Mesendoderm (in vitro differentiated cells): ENCODE measurements at regions not wholly inside any gene's neighbourhood (a gene's known extent, or its start where the extent isn't known, plus 50 kb on each side); places are given as distances from the start of the nearest gene placed in this dataset.

Source experiments
- DNase-seq: peaks from one replicate; pipeline ENCODE4 v3.0.0; 2013
- H2AK5ac ChIP-seq: 2 replicates; pipeline ENCODE4 v1.6.1; 2013; ENCODE audit warnings: low read length, inconsistent platforms
- H2BK120ac ChIP-seq: 2 replicates; pipeline ENCODE4 v1.6.1; 2013; ENCODE audit warnings: low read depth, mild to moderate bottlenecking, low read length, moderate library complexity, mixed read lengths
- H2BK15ac ChIP-seq: replicated peaks from 2 replicates; pipeline ENCODE4 v1.6.1; 2013; ENCODE audit warnings: low read depth, mild to moderate bottlenecking, moderate library complexity
- H2BK5ac ChIP-seq: 2 replicates; pipeline ENCODE4 v1.6.1; 2013; ENCODE audit warnings: low read length, inconsistent platforms
- H3K18ac ChIP-seq: 2 replicates; pipeline ENCODE4 v1.6.1; 2013; ENCODE audit warnings: mild to moderate bottlenecking, low read length, mixed read lengths
- H3K23ac ChIP-seq: one replicate; pipeline ENCODE4 v1.6.1; 2013; ENCODE audit warnings: low read length
- H3K27ac ChIP-seq: 2 replicates; pipeline ENCODE4 v1.5.1; 2013; ENCODE audit warnings: low read depth, mild to moderate bottlenecking, inconsistent platforms, low read length, moderate library complexity
- H3K27me3 ChIP-seq: 2 replicates; pipeline ENCODE4 v1.6.1; 2013; ENCODE audit warnings: low read length, control low read depth, mild to moderate bottlenecking, inconsistent platforms; ENCODE audit not compliant: insufficient read depth, poor library complexity
- H3K36me3 ChIP-seq: 2 replicates; pipeline ENCODE4 v1.6.1; 2013; ENCODE audit warnings: low read length, inconsistent platforms; ENCODE audit not compliant: control insufficient read depth, insufficient read depth
- H3K4ac ChIP-seq: one replicate; pipeline ENCODE4 v1.6.1; 2013; ENCODE audit warnings: low read depth, mild to moderate bottlenecking, low read length, moderate library complexity
- H3K4me1 ChIP-seq: 2 replicates; pipeline ENCODE4 v1.6.1; 2013; ENCODE audit warnings: low read depth, low read length, inconsistent platforms; ENCODE audit not compliant: control insufficient read depth
- H3K4me2 ChIP-seq: 2 replicates; pipeline ENCODE4 v1.6.1; 2013; ENCODE audit warnings: low read length
- H3K4me3 ChIP-seq: 2 replicates; pipeline ENCODE4 v1.5.1; 2013; ENCODE audit warnings: mild to moderate bottlenecking, low read length
- H3K56ac ChIP-seq: one replicate; pipeline ENCODE4 v1.6.1; 2013; ENCODE audit warnings: low read length
- H3K79me1 ChIP-seq: 2 replicates; pipeline ENCODE4 v1.6.1; 2013; ENCODE audit warnings: low read length, inconsistent platforms
- H3K79me2 ChIP-seq: 2 replicates; pipeline ENCODE4 v1.6.1; 2013; ENCODE audit warnings: mild to moderate bottlenecking, low read length; ENCODE audit not compliant: control insufficient read depth, insufficient read depth
- H3K9ac ChIP-seq: 2 replicates; pipeline ENCODE4 v1.6.1; 2013; ENCODE audit warnings: low read length, inconsistent platforms
- H4K5ac ChIP-seq: one replicate; pipeline ENCODE4 v1.6.1; 2013; ENCODE audit warnings: low read length
- H4K8ac ChIP-seq: one replicate; pipeline ENCODE4 v1.6.1; 2013; ENCODE audit warnings: low read depth, mild to moderate bottlenecking, control low read depth, low read length, moderate library complexity
- WGBS: extraction: QIAGEN DNeasy Blood & Tissue Kit; methylation state at CpG from one replicate; pipeline ENCODE4 v1.1.7; 2013; ENCODE audit warnings: low lambda C conversion rate, missing lambda C conversion rate; ENCODE audit not compliant: insufficient coverage; ENCODE audit errors: extremely low coverage; 5-methylcytosine and 5-hydroxymethylcytosine counted together

- DNase-seq: no peak
- Histone ChIP-seq H3K18ac (no peak overlapping the region), H3K27ac (no peak overlapping the region), H4K8ac (no peak overlapping the region), H3K36me3 (no peaks in the 10 kb centered on the region), H2BK5ac (no peak overlapping the region), H2BK15ac (no peak overlapping the region), H3K79me2 (no peaks in the 10 kb centered on the region), H3K56ac (no peak overlapping the region), H4K5ac (no peak overlapping the region), H3K9ac (no peak overlapping the region), H2AK5ac (no peak overlapping the region), H2BK120ac (no peak overlapping the region), H3K23ac (no peak overlapping the region), H3K4me3 (no peak overlapping the region), H3K4me1 (no peaks in the 10 kb centered on the region), H3K79me1 (no peaks in the 10 kb centered on the region), H3K4ac (no peak overlapping the region), H3K4me2 (no peak overlapping the region), H3K27me3 (no peaks in the 10 kb centered on the region)
Measured at GRCh38 chr1:238826891-238827290, 559.5 kb upstream of the CHRM3 start.

- H3K56ac ChIP-seq: no peak overlapping the region
- H2BK15ac ChIP-seq: no peak overlapping the region
- H3K27me3 ChIP-seq: no peaks in the 10 kb centered on the region
- no peak overlapping the region for H4K8ac ChIP-seq
- no peak overlapping the region for H3K27ac ChIP-seq
- no peaks in the 10 kb centered on the region for H3K36me3 ChIP-seq
- DNase-seq: no peak
- no peak overlapping the region for H4K5ac ChIP-seq
- H2BK120ac ChIP-seq: no peak overlapping the region
- no peaks in the 10 kb centered on the region for H3K79me2 ChIP-seq
- H3K4me1 ChIP-seq: no peaks in the 10 kb centered on the region
- H3K4me3 ChIP-seq: no peak overlapping the region
- no peak overlapping the region for H3K4me2 ChIP-seq
- no peak overlapping the region for H3K4ac ChIP-seq
- no peak overlapping the region for H3K9ac ChIP-seq
- H2BK5ac ChIP-seq: no peak overlapping the region
- no peaks in the 10 kb centered on the region for H3K79me1 ChIP-seq
- no peak overlapping the region for H3K23ac ChIP-seq
- H3K18ac ChIP-seq: no peak overlapping the region
- H2AK5ac ChIP-seq: no peak overlapping the region
Measured at GRCh38 chr1:238823416-238823815, 563.0 kb upstream of the CHRM3 start.

GRCh38 chr1:238811211-238811879, 575.0 kb upstream of the CHRM3 start:
- Histone ChIP-seq H3K36me3 (no peaks in the 10 kb centered on the region), H3K4ac (no peak overlapping the region), H2BK120ac (no peak overlapping the region), H2BK5ac (no peak overlapping the region), H2BK15ac (no peak overlapping the region), H4K5ac (no peak overlapping the region), H3K79me2 (no peaks in the 10 kb centered on the region), H3K56ac (no peak overlapping the region), H3K23ac (no peak overlapping the region), H3K4me2 (no peak overlapping the region), H3K9ac (no peak overlapping the region), H3K79me1 (no peaks in the 10 kb centered on the region), H4K8ac (no peak overlapping the region), H3K4me3 (no peak overlapping the region), H3K18ac (no peak overlapping the region), H3K27me3 (no peaks in the 10 kb centered on the region), H3K27ac (no peak overlapping the region), H2AK5ac (no peak overlapping the region), H3K4me1 (no peaks in the 10 kb centered on the region)
- 100% methylated on average over 2 of the region's 3 CpGs for WGBS
- no peak for DNase-seq

GRCh38 chr1:238790882-238791281, 595.5 kb upstream of the CHRM3 start:
- Histone ChIP-seq H3K79me1 (no peaks in the 10 kb centered on the region), H3K9ac (no peak overlapping the region), H2BK15ac (no peak overlapping the region), H2BK5ac (no peak overlapping the region), H4K5ac (no peak overlapping the region), H3K23ac (no peak overlapping the region), H3K79me2 (no peaks in the 10 kb centered on the region), H3K4me2 (no peak overlapping the region), H3K36me3 (no peaks in the 10 kb centered on the region), H2BK120ac (no peak overlapping the region), H3K4ac (no peak overlapping the region), H4K8ac (no peak overlapping the region), H3K27ac (no peak overlapping the region), H3K4me1 (no peaks in the 10 kb centered on the region), H3K4me3 (no peak overlapping the region), H3K27me3 (no peaks in the 10 kb centered on the region), H2AK5ac (no peak overlapping the region), H3K18ac (no peak overlapping the region), H3K56ac (no peak overlapping the region)
- WGBS: no CpG with 5 or more reads among the region's 4 CpGs
- DNase-seq: no peak

GRCh38 chr1:238789916-238790667, 596.3 kb upstream of the CHRM3 start:
- Histone ChIP-seq H3K4me1 (no peaks in the 10 kb centered on the region), H3K27ac (no peak overlapping the region), H2AK5ac (no peak overlapping the region), H2BK5ac (no peak overlapping the region), H3K4me2 (no peak overlapping the region), H2BK15ac (no peak overlapping the region), H3K79me2 (no peaks in the 10 kb centered on the region), H2BK120ac (no peak overlapping the region), H3K27me3 (no peaks in the 10 kb centered on the region), H3K79me1 (no peaks in the 10 kb centered on the region), H3K56ac (no peak overlapping the region), H3K18ac (no peak overlapping the region), H3K36me3 (no peaks in the 10 kb centered on the region), H3K23ac (no peak overlapping the region), H4K5ac (no peak overlapping the region), H4K8ac (no peak overlapping the region), H3K4me3 (no peak overlapping the region), H3K9ac (no peak overlapping the region), H3K4ac (no peak overlapping the region)
- peak; percentile 64 for DNase-seq
- WGBS: no CpG with 5 or more reads among the region's 6 CpGs

GRCh38 chr1:238787471-238787870, 598.9 kb upstream of the CHRM3 start:
- Histone ChIP-seq H3K79me2 (no peaks in the 10 kb centered on the region), H4K8ac (no peak overlapping the region), H3K4me3 (no peak overlapping the region), H4K5ac (no peak overlapping the region), H3K9ac (no peak overlapping the region), H3K27ac (no peak overlapping the region), H3K27me3 (no peaks in the 10 kb centered on the region), H3K18ac (no peak overlapping the region), H2BK120ac (no peak overlapping the region), H3K4me1 (no peaks in the 10 kb centered on the region), H3K56ac (no peak overlapping the region), H3K4ac (no peak overlapping the region), H2AK5ac (no peak overlapping the region), H3K79me1 (no peaks in the 10 kb centered on the region), H2BK5ac (no peak overlapping the region), H3K4me2 (no peak overlapping the region), H2BK15ac (no peak overlapping the region), H3K36me3 (no peaks in the 10 kb centered on the region), H3K23ac (no peak overlapping the region)
- DNase-seq: no peak
- no CpG with 5 or more reads among the region's 5 CpGs for WGBS
